Keratinocyte (primary cell): ENCODE measurements at regions not wholly inside any gene's neighbourhood (a gene's known extent, or its start where the extent isn't known, plus 50 kb on each side); places are given as distances from the start of the nearest gene placed in this dataset.

Experiments
- DNase-seq: peaks from one replicate; pipeline ENCODE4 v3.0.0-alpha.2; 2011; ENCODE audit warnings: low read depth, missing footprints, low spot score
- FAIRE-seq: peaks from 2 replicates; lab custom pipeline; 2011; peaks lifted over from hg19 to GRCh38; lab: Jason Lieb, UNC
- H2AFZ ChIP-seq: 2 replicates; pipeline ENCODE4 v1.6.0; 2012; ENCODE audit warnings: low read length, control low read depth, inconsistent platforms; ENCODE audit not compliant: control insufficient read depth
- H3K27ac ChIP-seq: 2 replicates; pipeline ENCODE4 v1.5.1; 2011; ENCODE audit warnings: low read length; ENCODE audit not compliant: control insufficient read depth, insufficient read depth
- H3K27me3 ChIP-seq: 3 replicates; pipeline ENCODE4 v1.6.0; 2011; ENCODE audit warnings: low read length; ENCODE audit not compliant: control insufficient read depth, insufficient read depth; ENCODE audit errors: extremely low read depth
- H3K36me3 ChIP-seq, 2 experiments: 2 replicates in 1 of 2; 3 replicates in 1 of 2; pipeline ENCODE4 v1.5.1; 2011; ENCODE audit warnings: low read length in 2 of 2, mild to moderate bottlenecking in 1 of 2; ENCODE audit not compliant: control insufficient read depth in 2 of 2, insufficient read depth in 2 of 2; ENCODE audit errors: extremely low read depth in 1 of 2
- H3K4me1 ChIP-seq: 3 replicates; pipeline ENCODE4 v1.5.1; 2011; ENCODE audit warnings: low read length; ENCODE audit not compliant: control insufficient read depth, insufficient read depth; ENCODE audit errors: extremely low read depth
- H3K4me2 ChIP-seq: 3 replicates; pipeline ENCODE4 v1.6.0; 2011; ENCODE audit warnings: low read depth, low read length; ENCODE audit not compliant: control insufficient read depth, insufficient read depth; ENCODE audit errors: extremely low read depth
- H3K4me3 ChIP-seq, 3 experiments: fragments of 200-600 bp in 1 of 3; sonication (generic) in 1 of 3; 2 replicates in 2 of 3; 3 replicates in 1 of 3; pipeline ENCODE4 v1.5.1; 2011 to 2016; ENCODE audit warnings: low read length in 3 of 3, mild to moderate bottlenecking in 3 of 3, control low read depth in 2 of 3, inconsistent platforms in 1 of 3, low read depth in 1 of 3, mixed read lengths in 1 of 3, mixed run types in 1 of 3, moderate library complexity in 1 of 3; ENCODE audit not compliant: control insufficient read depth in 2 of 3, insufficient read depth in 2 of 3; ENCODE audit errors: extremely low read depth in 1 of 3
- H3K79me2 ChIP-seq: 2 replicates; pipeline ENCODE4 v1.6.0; 2012; ENCODE audit warnings: low read length; ENCODE audit not compliant: control insufficient read depth, insufficient read depth
- H3K9ac ChIP-seq: 3 replicates; pipeline ENCODE4 v1.6.0; 2011; ENCODE audit warnings: low read length; ENCODE audit not compliant: control insufficient read depth, insufficient read depth; ENCODE audit errors: extremely low read depth
- H3K9me1 ChIP-seq: 3 replicates; pipeline ENCODE4 v1.6.0; 2011; ENCODE audit warnings: low read length; ENCODE audit not compliant: control insufficient read depth, insufficient read depth; ENCODE audit errors: extremely low read depth
- H3K9me3 ChIP-seq: 2 replicates; pipeline ENCODE4 v1.5.1; 2012; ENCODE audit warnings: low read depth, low read length; ENCODE audit not compliant: control insufficient read depth
- H4K20me1 ChIP-seq: 3 replicates; pipeline ENCODE4 v1.6.0; 2011; ENCODE audit warnings: low read length; ENCODE audit not compliant: control insufficient read depth, insufficient read depth; ENCODE audit errors: extremely low read depth
- EZH2 ChIP-seq: IDR thresholded peaks from one replicate; pipeline ENCODE4 v1.6.1; 2012; ENCODE audit warnings: inconsistent platforms, mild to moderate bottlenecking, low read length, moderate library complexity
- dilution Hi-C: fragments of 300-500 bp; cut with MboI; formaldehyde crosslinking; loops from one replicate; pipeline ENCODE4 v1.7.0; 2020; ENCODE audit warnings: low sequenced_read_pairs; ENCODE audit not compliant: extremely low pct_ligation_motif_present
- TF ChIP-seq, protein P1 (sequence below), 3 experiments: IDR thresholded peaks in 1 of 3; conservative IDR thresholded peaks in 1 of 3; optimal IDR thresholded peaks in 1 of 3; 2 replicates in 2 of 3; 3 replicates in 1 of 3; pipeline versions ENCODE3 to v1.5.1; 2011; ENCODE audit warnings: low read length in 3 of 3, mild to moderate bottlenecking in 3 of 3, moderate library complexity in 2 of 3, control low read depth in 1 of 3, inconsistent platforms in 1 of 3; ENCODE audit not compliant: insufficient read depth in 2 of 3; ENCODE audit errors: extremely low read depth in 1 of 3

GRCh38 chr12:19829100-19829853 is 390.0 kb downstream of the AEBP2 start:
- FAIRE-seq (no peak), DNase-seq (no peak)
- Histone ChIP-seq H3K36me3 (no peaks in the 10 kb centered on the region), H4K20me1 (no peaks in the 10 kb centered on the region), H3K9me3 (no peaks in the 10 kb centered on the region), H3K4me2 (no peak overlapping the region), H3K79me2 (no peaks in the 10 kb centered on the region), H3K9ac (no peak overlapping the region), H2AFZ (no peak overlapping the region), H3K9me1 (no peaks in the 10 kb centered on the region), H3K27me3 (no peaks in the 10 kb centered on the region), H3K4me3 (no peak overlapping the region), H3K4me1 (no peaks in the 10 kb centered on the region), H3K27ac (no peak overlapping the region)
- dilution Hi-C loops = no loop called here
- TF ChIP-seq, protein P1, sequence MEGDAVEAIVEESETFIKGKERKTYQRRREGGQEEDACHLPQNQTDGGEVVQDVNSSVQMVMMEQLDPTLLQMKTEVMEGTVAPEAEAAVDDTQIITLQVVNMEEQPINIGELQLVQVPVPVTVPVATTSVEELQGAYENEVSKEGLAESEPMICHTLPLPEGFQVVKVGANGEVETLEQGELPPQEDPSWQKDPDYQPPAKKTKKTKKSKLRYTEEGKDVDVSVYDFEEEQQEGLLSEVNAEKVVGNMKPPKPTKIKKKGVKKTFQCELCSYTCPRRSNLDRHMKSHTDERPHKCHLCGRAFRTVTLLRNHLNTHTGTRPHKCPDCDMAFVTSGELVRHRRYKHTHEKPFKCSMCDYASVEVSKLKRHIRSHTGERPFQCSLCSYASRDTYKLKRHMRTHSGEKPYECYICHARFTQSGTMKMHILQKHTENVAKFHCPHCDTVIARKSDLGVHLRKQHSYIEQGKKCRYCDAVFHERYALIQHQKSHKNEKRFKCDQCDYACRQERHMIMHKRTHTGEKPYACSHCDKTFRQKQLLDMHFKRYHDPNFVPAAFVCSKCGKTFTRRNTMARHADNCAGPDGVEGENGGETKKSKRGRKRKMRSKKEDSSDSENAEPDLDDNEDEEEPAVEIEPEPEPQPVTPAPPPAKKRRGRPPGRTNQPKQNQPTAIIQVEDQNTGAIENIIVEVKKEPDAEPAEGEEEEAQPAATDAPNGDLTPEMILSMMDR (optimal IDR thresholded peaks at IDR 0.05 in 1 of 3, IDR thresholded peaks at IDR 0.05 in 1 of 3, conservative IDR thresholded peaks at IDR 0.05 in 1 of 3; ENCODE audit: extremely low read depth in 1 of 3, insufficient read depth in 2 of 3, low read length in 3 of 3) = no peak
- no peak for TF ChIP-seq EZH2

DNA sequence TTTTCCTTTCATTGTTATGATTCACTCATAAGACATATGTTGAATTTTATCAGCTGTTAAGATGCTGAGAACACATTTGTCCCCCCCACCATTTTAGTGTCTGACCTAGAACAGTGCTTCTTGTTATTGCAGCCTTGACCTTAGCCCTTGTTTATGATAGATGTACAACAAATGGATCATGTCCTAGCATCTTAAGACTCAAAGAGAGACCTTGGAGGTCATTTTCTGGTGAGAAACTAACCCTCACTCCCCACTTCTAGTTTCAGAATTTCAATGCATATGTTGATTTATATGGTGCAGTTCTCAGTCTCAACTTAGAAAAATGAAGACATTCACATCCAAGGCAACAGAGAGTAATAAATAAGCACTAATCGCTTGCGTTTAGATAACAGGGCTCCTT is 391.2 kb downstream of the AEBP2 start:
- no peak overlapping the region for H3K27ac ChIP-seq
- no peak overlapping the region for H3K4me3 ChIP-seq
- H3K4me2 ChIP-seq = no peak overlapping the region
- H3K9ac ChIP-seq = no peak overlapping the region
- H3K9me1 ChIP-seq = no peaks in the 10 kb centered on the region
- no peaks in the 10 kb centered on the region for H3K27me3 ChIP-seq
- H3K79me2 ChIP-seq = no peaks in the 10 kb centered on the region
- H3K9me3 ChIP-seq = no peaks in the 10 kb centered on the region
- FAIRE-seq (no peak), DNase-seq (no peak)
- dilution Hi-C loops = no loop called here
- H3K4me1 ChIP-seq = no peaks in the 10 kb centered on the region
- no peaks in the 10 kb centered on the region for H3K36me3 ChIP-seq
- H4K20me1 ChIP-seq = no peaks in the 10 kb centered on the region
- no peak overlapping the region for H2AFZ ChIP-seq
- TF ChIP-seq EZH2 = no peak
- TF ChIP-seq, protein P1 (optimal IDR thresholded peaks at IDR 0.05 in 1 of 3, IDR thresholded peaks at IDR 0.05 in 1 of 3, conservative IDR thresholded peaks at IDR 0.05 in 1 of 3; ENCODE audit: extremely low read depth in 1 of 3, insufficient read depth in 2 of 3, low read length in 3 of 3) = no peak
